NCI-H345 treated with DMSO at 0.1 percent for 48 hours (cell line): ENCODE measurements at regions not wholly inside any gene's neighbourhood (a gene's known extent, or its start where the extent isn't known, plus 50 kb on each side); places are given as distances from the start of the nearest gene placed in this dataset.

Source experiments
- DNase-seq: peaks from one replicate; lab custom pipeline; 2025; ENCODE audit not compliant: unreplicated experiment; lab: John Stamatoyannopoulos, UW

DNA sequence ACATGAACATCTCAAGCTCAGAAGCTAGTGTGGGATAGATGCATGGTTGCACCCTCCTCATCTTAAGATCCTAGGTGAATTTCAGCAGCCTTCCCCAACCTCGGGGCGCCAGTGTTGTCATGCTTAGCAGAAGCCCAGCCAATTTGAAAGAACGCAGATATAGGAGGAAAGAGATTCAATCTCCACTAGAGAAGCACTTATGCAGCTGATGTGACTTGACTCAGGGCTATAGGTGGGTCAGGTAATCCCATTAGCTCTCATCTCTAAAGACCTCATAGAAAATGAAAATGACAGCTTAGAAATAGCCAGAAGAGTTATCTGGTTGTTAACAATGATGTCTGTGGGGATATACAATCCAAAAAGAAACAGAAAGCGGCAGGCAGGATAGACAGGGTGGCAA lies 310.5 kb downstream of the GPAM start:
- no peak for DNase-seq

DNA sequence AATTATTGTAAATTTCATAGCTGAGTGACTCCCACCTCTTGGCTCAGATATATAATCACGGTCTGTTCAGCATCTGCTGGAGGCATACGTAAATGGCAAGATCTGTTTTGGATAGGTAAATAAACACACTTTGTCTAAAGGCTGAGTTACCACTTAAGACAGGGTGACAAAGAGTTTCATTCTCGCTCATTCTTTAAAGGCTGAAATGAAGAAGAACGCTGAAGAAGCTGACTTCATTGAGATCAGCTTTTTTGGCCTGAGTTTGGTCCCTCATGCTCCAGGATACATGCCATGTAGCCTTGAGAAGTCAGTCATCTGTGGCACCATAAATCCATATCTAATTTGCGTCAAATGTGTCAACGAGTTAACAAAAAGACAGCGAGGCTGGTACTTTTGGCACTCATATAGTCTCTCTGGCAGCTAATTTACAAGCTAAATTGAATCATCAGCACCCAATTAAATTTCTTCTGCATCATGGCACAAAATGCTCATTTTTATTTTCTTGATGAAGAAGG lies 309.9 kb downstream of the GPAM start:
- no peak for DNase-seq

DNA sequence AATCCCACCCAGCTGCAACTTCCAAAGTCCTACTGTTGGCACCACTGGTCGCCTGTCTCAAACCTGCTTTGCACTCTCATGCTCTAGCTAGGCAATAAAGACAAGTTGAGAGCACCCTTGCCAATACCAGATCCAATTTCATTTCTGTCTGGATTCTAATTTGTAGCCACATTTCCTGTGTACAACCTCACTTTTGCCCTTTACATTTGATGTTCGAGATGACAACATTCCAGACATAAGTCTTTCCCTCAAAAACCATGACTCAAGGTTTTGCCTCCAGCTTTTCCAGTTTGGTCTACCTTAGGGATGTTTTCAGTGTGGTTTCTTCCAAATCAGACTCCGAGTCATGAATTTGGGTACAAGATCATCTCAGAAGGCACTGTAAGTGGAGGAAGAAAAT lies 309.0 kb downstream of the GPAM start:
- no peak for DNase-seq

DNA sequence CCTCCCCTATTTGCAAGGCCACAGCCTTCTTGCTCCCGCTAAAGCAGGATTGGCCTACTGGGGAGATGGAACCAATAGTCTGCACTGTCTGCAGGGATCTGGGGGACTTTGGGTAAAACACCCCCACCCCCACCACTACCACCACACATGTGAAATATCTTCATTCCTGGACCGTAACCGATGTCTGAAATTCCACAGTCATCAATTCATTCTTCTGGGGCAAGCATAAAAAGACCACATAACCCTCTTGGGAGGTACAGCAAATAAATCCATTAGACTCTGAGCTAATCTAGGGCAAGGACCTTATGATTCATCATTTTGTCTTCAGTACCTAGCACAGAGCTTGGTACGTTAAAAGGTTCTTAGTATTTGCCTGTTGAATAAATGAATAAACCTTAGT lies 307.8 kb downstream of the GPAM start:
- no peak for DNase-seq

DNA sequence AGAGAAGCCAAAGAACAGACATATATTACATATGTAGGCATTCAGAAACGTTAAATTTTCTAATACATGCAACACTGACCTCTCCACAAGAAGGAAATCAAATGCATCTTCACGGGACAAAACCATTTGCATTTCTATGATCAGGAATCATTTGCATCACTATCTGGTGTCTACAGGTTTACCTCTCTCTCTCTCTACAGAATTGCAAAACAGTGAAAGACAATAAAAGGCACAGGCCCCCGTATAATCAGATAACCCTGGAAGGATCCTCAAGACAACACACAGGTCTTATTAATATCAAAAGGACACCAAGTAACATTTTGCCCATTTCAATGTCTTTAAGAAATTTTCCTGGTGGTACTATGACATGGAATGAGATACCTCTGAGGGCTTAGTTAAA lies 306.3 kb downstream of the GPAM start:
- DNase-seq = no peak

DNA sequence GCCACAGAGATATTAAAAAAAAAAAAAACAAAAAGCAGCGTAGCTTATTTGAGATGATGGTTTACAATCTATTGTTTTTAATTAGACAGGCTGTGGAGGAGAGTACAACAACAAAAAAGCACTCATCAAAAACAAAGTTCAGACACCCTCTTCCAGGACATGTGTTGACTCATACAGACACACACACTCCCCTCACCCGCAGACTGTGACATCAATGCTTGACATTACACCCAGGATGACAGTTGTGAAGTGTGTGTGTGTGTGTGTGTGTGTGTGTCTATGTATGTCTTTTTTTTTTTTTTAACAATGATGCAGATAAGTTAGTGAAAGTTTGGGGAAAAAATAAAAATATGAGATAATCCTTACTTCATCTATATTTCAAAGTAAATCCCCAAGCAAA lies 303.6 kb downstream of the GPAM start:
- no peak for DNase-seq

DNA sequence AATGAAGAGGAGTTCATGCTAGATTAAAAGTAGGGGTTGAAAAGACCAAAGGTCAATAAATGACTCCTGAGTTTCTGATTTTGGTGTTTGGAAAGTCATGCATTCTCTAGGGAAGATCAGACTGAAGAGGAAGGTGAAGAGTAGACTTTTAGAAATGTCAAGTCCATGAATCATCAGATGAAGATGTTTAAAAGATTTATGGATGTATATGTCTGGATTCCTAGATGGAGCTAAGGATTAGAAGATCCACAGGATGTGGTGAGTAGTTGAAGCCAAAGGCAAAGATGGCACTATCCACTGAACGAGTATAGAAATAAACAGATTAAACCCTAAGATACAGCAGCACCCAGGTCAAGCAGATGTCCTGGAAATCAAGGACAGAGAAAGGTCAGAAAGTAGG lies 298.5 kb downstream of the GPAM start:
- no peak for DNase-seq

DNA sequence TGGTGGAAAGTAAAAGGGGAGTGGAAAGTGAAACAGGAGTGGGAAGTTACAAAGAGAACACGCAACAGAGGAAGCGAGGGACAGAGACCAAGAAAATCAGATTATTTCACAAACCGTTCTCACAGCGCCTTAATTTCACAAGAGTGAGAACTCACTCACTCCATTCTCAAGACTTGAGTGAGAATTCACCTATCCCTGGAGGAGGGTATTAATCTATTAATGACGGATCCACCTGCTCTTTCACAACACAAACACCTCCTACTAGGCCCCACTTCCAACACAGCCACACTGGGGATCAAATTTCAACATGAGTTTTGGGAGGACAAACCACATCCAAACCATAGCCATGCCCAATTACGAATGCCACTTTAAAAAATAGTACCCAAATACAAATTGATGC lies 297.6 kb downstream of the GPAM start:
- no peak for DNase-seq

DNA sequence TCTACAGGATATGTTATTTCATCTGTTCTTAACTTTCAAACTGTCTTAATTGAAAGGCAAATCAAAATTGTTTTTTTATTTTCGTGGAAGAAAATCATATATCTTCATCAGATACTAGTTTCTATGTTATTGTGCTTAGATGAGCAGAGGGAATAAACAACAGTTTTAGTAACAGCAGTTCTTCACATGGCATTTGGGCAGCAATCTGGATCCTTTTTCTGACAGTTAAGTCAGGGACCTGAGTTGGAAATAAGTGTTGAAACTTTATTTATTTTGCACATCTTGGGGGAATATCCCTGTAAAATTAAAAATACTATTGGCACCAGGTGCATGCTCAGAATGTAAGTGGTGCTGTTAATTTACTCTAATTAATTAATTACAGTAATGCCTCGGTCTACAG lies 296.3 kb downstream of the GPAM start:
- DNase-seq = no peak

DNA sequence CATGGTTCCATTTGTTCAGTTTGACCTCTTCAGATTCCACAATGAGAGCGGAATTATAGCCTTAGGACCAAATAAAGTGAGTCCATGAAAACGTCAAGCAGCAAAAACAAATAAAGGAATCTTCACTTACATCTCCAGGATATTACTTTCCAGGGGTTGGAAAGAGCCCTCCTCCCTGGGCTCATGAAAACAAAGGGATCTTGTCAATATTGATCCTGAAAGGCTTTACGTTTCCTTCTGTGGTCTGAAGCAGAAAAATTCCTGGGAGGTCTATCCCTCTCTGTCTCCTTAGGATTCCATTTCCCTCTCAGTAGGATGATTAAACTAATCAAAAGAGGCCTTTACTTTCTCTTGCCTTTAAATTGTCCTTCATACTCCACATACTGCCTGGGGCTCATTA lies 293.5 kb downstream of the GPAM start:
- DNase-seq = no peak

DNA sequence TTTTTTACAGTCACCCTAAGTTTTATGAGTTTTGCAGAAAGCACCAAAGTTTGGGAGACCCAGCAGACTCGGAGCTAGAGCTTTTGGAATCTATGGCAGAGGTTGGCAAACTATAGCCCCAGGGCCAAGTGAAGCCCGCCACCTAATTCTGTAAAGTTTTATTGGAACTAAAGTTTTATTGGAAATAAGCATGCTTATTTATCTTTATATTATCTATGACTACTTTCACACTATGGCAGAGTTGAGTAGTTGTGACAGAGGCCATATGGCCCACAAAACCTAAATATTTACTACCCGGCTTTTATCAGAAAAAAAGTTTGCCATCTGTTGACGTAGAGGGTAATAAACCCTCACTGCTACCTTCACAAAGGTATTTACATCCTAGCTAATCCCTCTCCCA lies 267.6 kb downstream of the GPAM start:
- DNase-seq = no peak

DNA sequence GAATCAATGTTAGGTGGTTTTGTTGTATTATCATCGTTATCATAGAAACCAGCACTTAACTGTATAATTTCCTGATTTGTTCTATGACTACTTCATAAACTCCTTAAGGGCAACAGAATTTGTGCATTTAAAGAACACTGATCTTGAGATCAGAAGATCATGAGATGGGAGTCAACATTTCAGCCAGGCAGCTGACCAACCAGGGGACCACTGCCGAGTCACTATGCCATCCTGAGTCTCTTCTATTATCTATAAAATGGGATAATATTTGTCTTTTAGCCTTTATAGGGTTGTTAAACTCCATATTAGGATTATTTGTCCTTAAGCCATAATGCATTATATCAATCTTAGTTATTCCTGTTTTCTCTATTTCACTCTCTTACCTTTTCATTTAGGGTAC lies 261.7 kb downstream of the GPAM start:
- DNase-seq = no peak

DNA sequence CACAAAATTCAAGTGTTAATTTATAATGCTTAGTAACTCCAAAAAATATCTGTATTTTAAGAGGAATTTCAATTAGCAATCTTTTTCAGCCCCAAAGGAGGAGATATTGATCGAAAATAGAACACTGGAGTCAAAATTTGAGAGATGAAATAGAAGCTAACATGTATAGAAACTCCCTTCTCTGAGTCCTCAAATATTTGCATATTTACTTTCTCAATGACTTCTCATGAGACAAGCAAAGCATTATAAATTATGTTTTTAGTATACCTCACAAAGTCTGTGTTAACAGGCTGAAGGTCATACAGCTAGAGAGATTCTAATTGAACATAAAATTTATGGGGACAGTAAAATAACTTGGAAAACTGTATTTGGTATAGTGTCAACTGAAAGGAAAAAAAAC lies 260.5 kb downstream of the GPAM start:
- DNase-seq = no peak

DNA sequence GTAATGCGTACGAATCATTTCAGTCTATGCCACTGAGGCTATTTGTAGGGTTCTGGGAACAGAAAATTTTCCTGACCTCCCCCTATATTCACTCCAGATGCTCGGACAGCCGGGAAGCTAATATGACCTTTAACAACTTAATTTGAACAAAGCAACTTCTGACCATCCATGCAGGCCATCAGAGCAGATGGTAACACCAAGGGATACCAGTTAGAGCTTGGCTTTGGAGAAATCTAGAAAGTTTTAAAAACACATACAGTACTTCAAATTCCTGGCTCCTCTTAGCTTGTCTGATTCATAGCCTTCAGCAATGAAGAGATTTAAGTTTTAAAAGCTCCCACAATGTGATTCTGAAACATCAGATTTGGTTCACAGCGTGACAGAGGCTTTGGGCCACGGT lies 257.3 kb downstream of the GPAM start:
- no peak for DNase-seq

DNA sequence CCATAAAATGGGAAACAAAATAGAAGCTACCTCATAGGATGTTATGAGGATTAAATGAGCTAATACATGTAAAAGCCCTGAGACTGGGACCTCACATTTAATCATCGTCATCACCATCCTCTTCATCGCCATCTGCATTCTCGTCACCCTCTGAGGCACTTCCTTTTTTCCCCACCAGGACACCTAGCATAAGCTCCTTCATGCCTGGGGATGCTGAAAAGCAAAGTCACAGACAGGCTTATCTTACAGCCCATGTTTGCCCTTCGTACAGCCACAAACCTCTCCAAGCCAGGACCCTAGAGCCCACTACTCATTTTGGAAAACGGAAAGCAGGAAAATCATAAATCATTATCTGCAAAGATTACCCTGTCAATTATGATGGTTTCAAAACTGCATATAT lies 249.6 kb downstream of the GPAM start:
- no peak for DNase-seq

DNA sequence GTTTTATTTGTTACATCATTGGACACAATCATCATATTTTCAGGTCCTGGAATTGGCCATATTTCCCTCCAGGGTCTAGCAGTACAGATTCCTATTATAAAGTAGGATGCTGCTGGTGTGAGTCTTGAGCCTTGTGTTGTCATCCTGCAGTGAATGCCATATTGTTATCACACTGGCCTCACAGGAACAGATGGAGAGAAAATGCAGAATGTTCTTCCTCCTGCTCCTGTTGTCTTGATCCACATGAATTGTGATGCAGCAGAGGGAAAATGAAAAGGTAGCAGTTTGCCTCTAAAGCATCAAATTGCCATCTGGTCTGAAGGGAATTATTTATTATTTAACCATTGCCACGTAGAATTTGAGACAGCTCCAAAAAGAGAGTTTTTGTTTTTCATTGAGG lies 248.6 kb downstream of the GPAM start:
- no peak for DNase-seq

DNA sequence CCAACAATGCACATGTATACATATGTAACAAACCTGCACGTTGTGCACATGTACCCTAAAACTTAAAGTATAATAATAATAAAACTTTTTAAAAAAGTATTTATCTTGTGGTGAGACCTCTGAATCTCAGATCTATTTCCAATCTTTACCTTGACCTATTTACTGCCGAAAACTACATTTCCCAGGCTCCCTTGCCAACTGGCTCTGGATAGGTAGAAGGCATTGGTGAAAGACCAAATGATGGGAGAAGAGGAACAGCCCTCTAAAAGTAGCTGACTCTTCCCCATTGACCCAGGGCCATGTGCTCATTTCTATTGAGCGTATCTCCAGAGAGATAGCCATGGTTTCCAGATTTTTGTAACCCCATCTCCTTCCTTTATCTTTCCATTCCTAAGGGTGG lies 247.4 kb downstream of the GPAM start:
- DNase-seq = no peak

DNA sequence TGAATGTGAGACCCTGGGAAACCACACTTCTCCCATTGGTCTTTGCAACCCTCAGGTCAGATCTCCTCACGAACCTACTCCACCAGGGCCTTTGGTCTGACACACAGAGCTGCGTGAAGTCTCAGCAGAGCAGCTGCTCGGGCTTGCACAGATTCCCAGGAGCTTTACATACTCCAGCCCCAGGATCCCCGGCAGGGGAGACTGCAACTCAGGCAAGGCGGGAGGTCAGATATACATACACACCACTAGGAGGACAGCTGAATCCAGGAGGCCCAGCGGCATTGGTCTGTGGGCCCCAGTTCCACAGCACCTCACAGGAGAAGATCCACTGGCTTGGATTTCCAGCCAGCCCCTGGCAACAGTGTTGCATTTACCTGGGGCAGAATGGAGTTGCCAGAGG lies 239.2 kb downstream of the GPAM start:
- DNase-seq = no peak

DNA sequence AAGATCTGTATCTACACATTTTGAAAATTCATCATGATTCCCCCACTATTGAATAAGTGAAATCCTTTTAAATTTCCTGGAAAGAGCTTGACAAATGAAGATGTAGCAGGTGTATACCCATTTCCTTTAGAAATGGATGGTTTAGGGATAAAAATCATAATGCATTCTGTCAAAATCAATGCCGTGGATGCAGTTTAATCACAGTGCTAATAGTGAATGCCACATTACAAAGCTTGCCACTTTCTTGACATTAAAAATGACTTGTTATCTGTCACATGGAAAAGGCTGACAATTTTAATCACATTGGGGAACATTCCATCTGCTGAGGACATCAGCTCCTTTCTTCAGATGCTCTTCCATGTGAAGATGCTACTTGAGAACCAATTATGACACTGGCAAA lies 229.6 kb downstream of the GPAM start:
- no peak for DNase-seq

DNA sequence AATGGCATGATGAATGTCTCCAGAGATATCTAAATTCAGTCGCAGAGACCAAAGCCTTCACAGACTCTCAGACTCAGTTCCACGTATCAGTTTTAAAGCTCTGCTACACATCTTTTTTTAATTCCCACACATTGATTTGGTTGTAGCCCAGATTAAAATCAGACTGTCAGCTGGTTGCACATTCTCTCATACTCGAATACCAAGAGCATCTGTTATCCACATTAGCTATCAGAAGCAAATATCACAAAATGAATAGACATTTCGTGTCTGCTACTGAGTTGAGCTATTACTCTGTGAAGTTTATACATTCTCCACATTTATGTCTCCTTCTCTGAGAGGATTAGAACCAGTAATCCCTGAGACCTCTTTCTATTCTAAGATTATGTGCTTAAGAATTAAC lies 229.2 kb downstream of the GPAM start:
- DNase-seq = no peak

DNA sequence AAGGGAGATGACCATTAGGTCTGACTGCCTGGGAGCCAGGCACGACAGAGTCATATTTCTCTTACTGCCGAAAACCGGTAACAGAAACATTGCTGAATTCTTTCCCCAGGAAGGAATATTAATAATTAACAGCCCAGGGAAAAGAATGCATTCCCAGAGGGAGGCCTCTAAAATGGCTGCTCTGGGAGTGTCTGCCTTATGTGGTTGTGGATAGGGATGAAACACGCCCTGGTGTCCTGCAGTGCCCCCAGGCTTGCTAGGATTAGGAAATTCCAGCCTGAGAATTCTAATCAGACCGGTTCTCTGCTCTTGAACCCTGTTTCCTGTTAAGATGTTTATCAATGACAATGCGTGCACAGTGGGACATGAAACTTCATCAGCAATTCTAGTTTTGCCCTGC lies 226.7 kb downstream of the GPAM start:
- DNase-seq = no peak

DNA sequence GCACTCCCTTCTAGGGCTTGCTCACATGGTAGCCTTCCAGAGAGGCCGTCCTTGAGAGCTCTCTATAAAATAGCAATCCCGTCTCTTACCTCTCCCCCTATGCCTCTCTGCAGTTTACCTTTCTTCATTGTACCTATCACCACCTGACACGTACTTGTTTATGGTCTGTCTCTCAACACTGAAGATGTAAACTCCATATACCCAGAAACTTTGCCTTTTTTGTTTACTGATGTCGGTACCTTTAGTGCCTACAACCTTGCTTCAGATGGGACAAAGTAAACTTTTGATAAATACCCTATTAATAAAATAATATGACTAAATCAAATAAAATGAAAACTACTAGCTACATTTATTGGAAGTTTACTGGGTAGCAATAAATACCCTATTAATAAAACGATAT lies 220.6 kb downstream of the GPAM start:
- no peak for DNase-seq

DNA sequence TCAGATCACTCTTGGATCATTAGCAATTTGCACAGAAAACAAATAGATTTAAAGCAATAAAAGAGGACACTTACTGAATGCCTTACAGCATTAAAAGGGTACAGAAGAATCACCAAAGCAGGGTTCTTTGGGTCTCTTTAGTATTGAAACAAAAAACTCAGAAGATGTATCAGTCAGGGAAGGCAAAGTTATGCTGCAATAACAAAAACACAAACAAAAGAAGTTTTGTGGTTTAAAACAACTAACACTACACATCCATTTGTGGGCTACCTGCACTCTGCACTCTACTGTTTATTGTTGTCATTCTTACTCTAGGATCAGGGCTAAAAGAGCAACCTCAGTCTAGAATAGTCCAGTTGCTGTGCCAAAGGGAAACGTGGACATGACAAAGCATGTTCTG lies 216.4 kb downstream of the GPAM start:
- no peak for DNase-seq

DNA sequence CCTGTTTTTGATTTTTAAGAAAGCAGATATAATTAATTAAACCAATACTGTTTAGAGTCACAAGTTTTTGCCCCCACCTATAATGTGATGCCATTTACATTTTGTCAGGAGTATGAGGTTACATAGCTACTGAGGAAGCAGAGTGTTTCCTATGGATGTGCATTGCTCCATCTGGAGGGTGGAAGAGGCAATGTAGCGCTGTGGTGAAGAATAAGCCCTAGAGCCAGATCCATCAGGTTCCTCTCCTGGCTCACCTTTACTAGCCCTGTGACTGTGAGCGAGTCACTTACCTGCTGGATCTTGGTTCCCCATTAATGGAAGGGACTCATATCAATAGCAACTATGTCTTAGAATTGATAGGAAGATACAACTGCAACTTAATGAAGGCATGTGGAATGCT lies 216.0 kb downstream of the GPAM start:
- DNase-seq = no peak
